ENCODE measurements at regions not wholly inside any gene's neighbourhood (a gene's known extent, or its start where the extent isn't known, plus 50 kb on each side); places are given as distances from the start of the nearest gene placed in this dataset.

- Histone ChIP-seq H3K9me2 (ENCODE audit: insufficient read depth, low read length) (no peaks in the 10 kb centered on the region), H3K4me3 (ENCODE audit: low read length) (no peak overlapping the region), H3K27ac (ENCODE audit: low read length) (no peak overlapping the region), H2AFZ (ENCODE audit: low read depth, low read length) (no peak overlapping the region), H3K9ac (ENCODE audit: low read length) (no peak overlapping the region), H3K36me3 (ENCODE audit: insufficient read depth, low read length) (no peaks in the 10 kb centered on the region), H3F3A (ENCODE audit: insufficient read depth, low read length, poor library complexity, severe bottlenecking) (no peaks in the 10 kb centered on the region), H3K79me2 (replicated peaks; ENCODE audit: insufficient read depth, low read length) (no peaks in the 10 kb centered on the region), H3K9me3 (ENCODE audit: low read length) (no peaks in the 10 kb centered on the region), H3K27me3 (ENCODE audit: insufficient read depth, low read depth, low read length) (no peaks in the 10 kb centered on the region), H4K20me1 (ENCODE audit: insufficient read depth) (no peaks in the 10 kb centered on the region), H3K4me2 (ENCODE audit: low read length) (no peak overlapping the region)
- TF ChIP-seq POLR2AphosphoS5 (IDR thresholded peaks at IDR 0.05): no peak
- TF ChIP-seq TAF1 (IDR thresholded peaks at IDR 0.05; ENCODE audit: low read depth): no peak
- TF ChIP-seq MXI1 (conservative IDR thresholded peaks at IDR 0.05; ENCODE audit: poor library complexity, severe bottlenecking): no peak
- TF ChIP-seq REST (IDR thresholded peaks at IDR 0.05; ENCODE audit: borderline replicate concordance): no peak
- no peak for TF ChIP-seq EZH2 (IDR thresholded peaks at IDR 0.05; ENCODE audit: borderline replicate concordance, insufficient read depth, low read length, poor library complexity, severe bottlenecking)
- TF ChIP-seq RAD21 (conservative IDR thresholded peaks at IDR 0.05): no peak
- no peak for TF ChIP-seq SMC3 (conservative IDR thresholded peaks at IDR 0.05; ENCODE audit: poor library complexity)
- TF ChIP-seq CTCF (IDR thresholded peaks at IDR 0.05; ENCODE audit: poor library complexity, severe bottlenecking): no peak
- TF ChIP-seq EP300 (conservative IDR thresholded peaks at IDR 0.05; ENCODE audit: poor library complexity, severe bottlenecking): no peak
Observed at GRCh38 chr10:53619671-53620070, 847.1 kb upstream of the MBL2 start.

GRCh38 chr10:53607691-53608090 is 835.1 kb upstream of the MBL2 start:
- H2AFZ ChIP-seq (ENCODE audit: low read depth, low read length): no peak overlapping the region
- no peaks in the 10 kb centered on the region for H3K36me3 ChIP-seq (ENCODE audit: insufficient read depth, low read length)
- H3K27me3 ChIP-seq (ENCODE audit: insufficient read depth, low read depth, low read length): no peaks in the 10 kb centered on the region
- H3K4me3 ChIP-seq (ENCODE audit: low read length): no peak overlapping the region
- H3K27ac ChIP-seq (ENCODE audit: low read length): no peak overlapping the region
- H3K4me2 ChIP-seq (ENCODE audit: low read length): no peak overlapping the region
- no peaks in the 10 kb centered on the region for H3K9me3 ChIP-seq (ENCODE audit: low read length)
- H4K20me1 ChIP-seq (ENCODE audit: insufficient read depth): no peaks in the 10 kb centered on the region
- H3K9me2 ChIP-seq (ENCODE audit: insufficient read depth, low read length): no peaks in the 10 kb centered on the region
- no peaks in the 10 kb centered on the region for H3F3A ChIP-seq (ENCODE audit: insufficient read depth, low read length, poor library complexity, severe bottlenecking)
- TF ChIP-seq SMC3 (conservative IDR thresholded peaks at IDR 0.05; ENCODE audit: poor library complexity) (no peak), EZH2 (IDR thresholded peaks at IDR 0.05; ENCODE audit: borderline replicate concordance, insufficient read depth, low read length, poor library complexity, severe bottlenecking) (no peak), EP300 (conservative IDR thresholded peaks at IDR 0.05; ENCODE audit: poor library complexity, severe bottlenecking) (no peak)
- no peaks in the 10 kb centered on the region for H3K79me2 ChIP-seq (replicated peaks; ENCODE audit: insufficient read depth, low read length)
- H3K9ac ChIP-seq (ENCODE audit: low read length): no peak overlapping the region

- H3K79me2 ChIP-seq (replicated peaks; ENCODE audit: insufficient read depth, low read length): no peaks in the 10 kb centered on the region
- H3K36me3 ChIP-seq (ENCODE audit: insufficient read depth, low read length): no peaks in the 10 kb centered on the region
- no peak for TF ChIP-seq RAD21 (conservative IDR thresholded peaks at IDR 0.05)
- TF ChIP-seq POLR2AphosphoS5 (IDR thresholded peaks at IDR 0.05): no peak
- TF ChIP-seq CTCF (IDR thresholded peaks at IDR 0.05; ENCODE audit: poor library complexity, severe bottlenecking): no peak
- TF ChIP-seq MXI1 (conservative IDR thresholded peaks at IDR 0.05; ENCODE audit: poor library complexity, severe bottlenecking): no peak
- TF ChIP-seq EZH2 (IDR thresholded peaks at IDR 0.05; ENCODE audit: borderline replicate concordance, insufficient read depth, low read length, poor library complexity, severe bottlenecking): no peak
- TF ChIP-seq TAF1 (IDR thresholded peaks at IDR 0.05; ENCODE audit: low read depth): no peak
- TF ChIP-seq SMC3 (conservative IDR thresholded peaks at IDR 0.05; ENCODE audit: poor library complexity): no peak
- no peak for TF ChIP-seq EP300 (conservative IDR thresholded peaks at IDR 0.05; ENCODE audit: poor library complexity, severe bottlenecking)
- no peak for TF ChIP-seq REST (IDR thresholded peaks at IDR 0.05; ENCODE audit: borderline replicate concordance)
- no peaks in the 10 kb centered on the region for H3K27me3 ChIP-seq (ENCODE audit: insufficient read depth, low read depth, low read length)
- H3K9me2 ChIP-seq (ENCODE audit: insufficient read depth, low read length): no peaks in the 10 kb centered on the region
- H4K20me1 ChIP-seq (ENCODE audit: insufficient read depth): no peaks in the 10 kb centered on the region
- H3K4me2 ChIP-seq (ENCODE audit: low read length): no peak overlapping the region
- no peaks in the 10 kb centered on the region for H3F3A ChIP-seq (ENCODE audit: insufficient read depth, low read length, poor library complexity, severe bottlenecking)
- H3K9me3 ChIP-seq (ENCODE audit: low read length): no peaks in the 10 kb centered on the region
- no peak overlapping the region for H3K27ac ChIP-seq (ENCODE audit: low read length)
- H3K4me3 ChIP-seq (ENCODE audit: low read length): no peak overlapping the region
- no peak overlapping the region for H2AFZ ChIP-seq (ENCODE audit: low read depth, low read length)
- H3K9ac ChIP-seq (ENCODE audit: low read length): no peak overlapping the region
Observed at GRCh38 chr10:53606981-53607380, 834.4 kb upstream of the MBL2 start.
